ENCODE measurements at regions not wholly inside any gene's neighbourhood (a gene's known extent, or its start where the extent isn't known, plus 50 kb on each side); places are given as distances from the start of the nearest gene placed in this dataset.
A peak's percentile ranks its signal among the peaks of the same experiment; 100 is the strongest.
"Not testable (repeated sequence)": the region's sequence is repeated elsewhere in the genome, so short reads cannot be mapped to it uniquely, and the experiment has no call there.

DNA sequence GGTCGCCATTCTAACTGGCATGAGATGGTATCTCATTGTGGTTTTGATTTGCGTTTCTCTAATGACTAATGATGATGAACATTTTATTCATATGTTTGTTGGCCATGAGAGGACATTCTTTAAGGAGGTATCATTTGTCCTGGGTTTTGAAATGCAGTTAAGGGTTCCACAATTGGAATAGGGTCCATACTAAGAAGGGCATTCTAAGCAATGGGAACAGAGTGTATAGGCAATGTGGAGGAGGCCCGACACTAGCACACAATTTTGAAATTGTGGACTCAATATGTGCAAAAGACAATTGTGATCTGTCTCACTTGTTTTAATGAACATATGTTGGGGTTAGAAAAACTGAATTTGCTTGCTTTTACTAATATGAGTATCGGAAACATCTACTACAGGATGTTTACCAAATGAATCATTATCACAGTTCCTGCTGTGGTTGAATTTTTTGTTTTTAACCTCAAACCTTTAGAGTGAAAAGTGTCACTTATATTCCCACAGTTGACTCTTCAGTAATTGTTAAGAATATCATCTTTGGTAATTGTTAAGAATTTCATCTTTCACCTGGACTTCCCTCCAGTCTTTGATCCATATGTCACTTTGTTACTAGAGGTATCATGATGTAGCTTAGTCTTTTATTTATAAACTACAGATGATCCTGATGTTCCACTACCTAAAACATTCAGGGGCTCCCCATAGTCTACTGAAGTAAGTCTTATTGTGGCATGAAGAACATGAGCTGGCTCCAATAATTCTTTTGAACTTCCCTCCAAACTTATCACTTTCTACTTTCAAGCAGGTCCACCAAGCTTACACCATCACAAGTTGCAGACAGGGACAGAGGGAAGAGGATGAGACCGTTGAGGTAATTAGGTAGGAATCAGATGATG, 109.7 kb upstream of the KLF12 start:
- POLR2A ChIA-PET: interaction anchor here (0.7 kb wide), 1 partner anchor 227 kb away, joined by 3 read pairs; no protein-coding TSS in a partner anchor
- Mint-ChIP-seq H3K36me3 (ENCODE audit: insufficient read depth, unreplicated experiment) (no peaks in the 10 kb centered on the region), H3K27ac (ENCODE audit: low read depth, unreplicated experiment) (peak overlapping the region; percentile 80), H3K4me1 (ENCODE audit: insufficient read depth, unreplicated experiment) (peaks cover 17% of the 10 kb centered on the region), H3K4me3 (ENCODE audit: unreplicated experiment) (no peak overlapping the region), H3K27me3 (ENCODE audit: insufficient read depth, unreplicated experiment) (no peaks in the 10 kb centered on the region), H3K9me3 (ENCODE audit: unreplicated experiment) (peaks cover 18% of the 10 kb centered on the region)
- BruUV-seq (replicated peaks): no TSS peak
- TF ChIP-seq, protein P1, sequence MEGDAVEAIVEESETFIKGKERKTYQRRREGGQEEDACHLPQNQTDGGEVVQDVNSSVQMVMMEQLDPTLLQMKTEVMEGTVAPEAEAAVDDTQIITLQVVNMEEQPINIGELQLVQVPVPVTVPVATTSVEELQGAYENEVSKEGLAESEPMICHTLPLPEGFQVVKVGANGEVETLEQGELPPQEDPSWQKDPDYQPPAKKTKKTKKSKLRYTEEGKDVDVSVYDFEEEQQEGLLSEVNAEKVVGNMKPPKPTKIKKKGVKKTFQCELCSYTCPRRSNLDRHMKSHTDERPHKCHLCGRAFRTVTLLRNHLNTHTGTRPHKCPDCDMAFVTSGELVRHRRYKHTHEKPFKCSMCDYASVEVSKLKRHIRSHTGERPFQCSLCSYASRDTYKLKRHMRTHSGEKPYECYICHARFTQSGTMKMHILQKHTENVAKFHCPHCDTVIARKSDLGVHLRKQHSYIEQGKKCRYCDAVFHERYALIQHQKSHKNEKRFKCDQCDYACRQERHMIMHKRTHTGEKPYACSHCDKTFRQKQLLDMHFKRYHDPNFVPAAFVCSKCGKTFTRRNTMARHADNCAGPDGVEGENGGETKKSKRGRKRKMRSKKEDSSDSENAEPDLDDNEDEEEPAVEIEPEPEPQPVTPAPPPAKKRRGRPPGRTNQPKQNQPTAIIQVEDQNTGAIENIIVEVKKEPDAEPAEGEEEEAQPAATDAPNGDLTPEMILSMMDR (IDR thresholded peaks at IDR 0.05; ENCODE audit: unreplicated experiment): no peak
- CTCF ChIA-PET: interaction anchor here (0.5 to 0.6 kb wide), 3 partner anchors 19 to 489 kb away, joined by 3 read pairs; no protein-coding TSS in a partner anchor
- intact Hi-C loops (cut with micrococcal nuclease): no loop called here
- DNase-seq (ENCODE audit: unreplicated experiment): peak; percentile 63

DNA sequence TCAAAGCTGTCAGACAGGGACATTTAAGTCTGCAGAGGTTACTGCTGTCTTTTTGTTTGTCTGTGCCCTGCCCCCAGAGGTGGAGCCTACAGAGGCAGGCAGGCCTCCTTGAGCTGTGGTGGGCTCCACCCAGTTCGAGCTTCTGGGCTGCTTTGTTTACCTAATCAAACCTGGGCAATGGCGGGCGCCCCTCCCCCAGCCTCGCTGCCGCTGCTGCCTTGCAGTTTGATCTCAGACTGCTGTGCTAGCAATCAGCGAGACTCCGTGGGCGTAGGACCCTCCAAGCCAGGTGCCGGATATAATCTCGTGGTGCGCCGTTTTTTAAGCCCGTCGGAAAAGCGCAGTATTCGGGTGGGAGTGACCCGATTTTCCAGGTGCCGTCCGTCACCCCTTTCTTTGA, 107.1 kb upstream of the KLF12 start:
- BruUV-seq (replicated peaks); H3K27me3 Mint-ChIP-seq (ENCODE audit: insufficient read depth, unreplicated experiment); DNase-seq (ENCODE audit: unreplicated experiment); H3K4me3 Mint-ChIP-seq (ENCODE audit: unreplicated experiment); CTCF ChIA-PET; H3K9me3 Mint-ChIP-seq (ENCODE audit: unreplicated experiment); intact Hi-C loops (cut with micrococcal nuclease); H3K27ac Mint-ChIP-seq (ENCODE audit: low read depth, unreplicated experiment); H3K36me3 Mint-ChIP-seq (ENCODE audit: insufficient read depth, unreplicated experiment); POLR2A ChIA-PET: not testable (repeated sequence)
- peaks cover 17% of the 10 kb centered on the region for H3K4me1 Mint-ChIP-seq (ENCODE audit: insufficient read depth, unreplicated experiment)

DNA sequence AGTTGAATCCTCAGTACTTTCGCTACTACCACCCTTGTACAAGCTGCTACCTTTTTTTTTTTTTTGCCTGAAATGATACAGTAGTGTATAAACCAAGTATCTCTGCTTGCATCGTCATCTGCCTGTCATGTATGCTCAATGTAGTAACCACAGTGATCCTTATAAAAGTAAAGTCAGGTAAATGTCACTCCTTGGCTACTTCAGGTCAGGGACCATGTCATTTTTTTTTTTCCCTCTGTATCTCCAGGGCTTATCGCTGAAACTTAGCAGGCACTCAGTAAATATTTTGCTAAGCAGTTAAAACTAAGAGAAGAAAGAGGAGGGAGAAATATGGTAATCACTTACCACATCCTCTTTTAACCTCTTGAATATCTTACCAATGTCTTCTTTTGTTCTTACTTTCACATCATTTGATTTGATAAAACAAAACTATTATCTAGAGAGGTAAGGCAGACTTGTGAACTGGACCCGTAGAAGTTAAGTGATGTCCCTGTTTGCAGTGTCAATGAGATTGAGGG, 96.8 kb upstream of the KLF12 start:
- no peak overlapping the region for H3K4me3 Mint-ChIP-seq (ENCODE audit: unreplicated experiment)
- no peaks in the 10 kb centered on the region for H3K27me3 Mint-ChIP-seq (ENCODE audit: insufficient read depth, unreplicated experiment)
- TF ChIP-seq, protein P1 (IDR thresholded peaks at IDR 0.05; ENCODE audit: unreplicated experiment): no peak
- no peak for DNase-seq (ENCODE audit: unreplicated experiment)
- no peak overlapping the region for H3K27ac Mint-ChIP-seq (ENCODE audit: low read depth, unreplicated experiment)
- CTCF ChIA-PET: interaction anchor here (1.2 kb wide), 1 partner anchor 395 kb away, joined by 3 read pairs; no protein-coding TSS in a partner anchor
- BruUV-seq (replicated peaks): no TSS peak
- POLR2A ChIA-PET: interaction anchor here (0.7 kb wide), 1 partner anchor 1022 kb away, joined by 4 read pairs; no protein-coding TSS in a partner anchor
- intact Hi-C loops (cut with micrococcal nuclease): no loop called here
- no peaks in the 10 kb centered on the region for H3K9me3 Mint-ChIP-seq (ENCODE audit: unreplicated experiment)
- no peaks in the 10 kb centered on the region for H3K4me1 Mint-ChIP-seq (ENCODE audit: insufficient read depth, unreplicated experiment)
- H3K36me3 Mint-ChIP-seq (ENCODE audit: insufficient read depth, unreplicated experiment): no peaks in the 10 kb centered on the region

DNA sequence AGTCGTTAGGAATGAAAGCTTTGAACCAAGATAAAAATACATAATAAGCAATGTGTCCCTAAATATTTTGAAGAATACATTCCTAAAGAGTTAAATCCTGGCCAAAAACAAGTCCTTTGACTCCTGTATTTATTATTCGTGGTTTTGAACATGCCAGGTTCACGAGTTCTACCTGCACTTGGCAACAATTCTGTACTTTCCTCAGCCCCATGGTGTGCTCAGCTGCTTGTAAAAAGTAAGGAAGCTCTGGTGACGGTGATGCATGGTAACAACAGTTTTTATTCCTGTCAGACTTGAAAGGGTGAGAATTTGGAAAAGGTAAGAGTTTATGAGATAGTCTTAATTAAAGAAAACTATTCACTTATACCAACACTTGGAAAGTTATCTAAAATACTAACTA, 95.0 kb upstream of the KLF12 start:
- H3K4me3 Mint-ChIP-seq (ENCODE audit: unreplicated experiment): no peak overlapping the region
- BruUV-seq (replicated peaks): no TSS peak
- ChIA-PET POLR2A (no interaction called here), CTCF (no interaction called here)
- H3K27ac Mint-ChIP-seq (ENCODE audit: low read depth, unreplicated experiment): no peak overlapping the region
- H3K27me3 Mint-ChIP-seq (ENCODE audit: insufficient read depth, unreplicated experiment): no peaks in the 10 kb centered on the region
- intact Hi-C loops (cut with micrococcal nuclease): no loop called here
- TF ChIP-seq, protein P1 (IDR thresholded peaks at IDR 0.05; ENCODE audit: unreplicated experiment): no peak
- no peak for DNase-seq (ENCODE audit: unreplicated experiment)
- no peaks in the 10 kb centered on the region for H3K4me1 Mint-ChIP-seq (ENCODE audit: insufficient read depth, unreplicated experiment)
- H3K9me3 Mint-ChIP-seq (ENCODE audit: unreplicated experiment): no peaks in the 10 kb centered on the region
- H3K36me3 Mint-ChIP-seq (ENCODE audit: insufficient read depth, unreplicated experiment): no peaks in the 10 kb centered on the region
